ENCODE measurements at regions not wholly inside any gene's neighbourhood (a gene's known extent, or its start where the extent isn't known, plus 50 kb on each side); places are given as distances from the start of the nearest gene placed in this dataset.

DNA sequence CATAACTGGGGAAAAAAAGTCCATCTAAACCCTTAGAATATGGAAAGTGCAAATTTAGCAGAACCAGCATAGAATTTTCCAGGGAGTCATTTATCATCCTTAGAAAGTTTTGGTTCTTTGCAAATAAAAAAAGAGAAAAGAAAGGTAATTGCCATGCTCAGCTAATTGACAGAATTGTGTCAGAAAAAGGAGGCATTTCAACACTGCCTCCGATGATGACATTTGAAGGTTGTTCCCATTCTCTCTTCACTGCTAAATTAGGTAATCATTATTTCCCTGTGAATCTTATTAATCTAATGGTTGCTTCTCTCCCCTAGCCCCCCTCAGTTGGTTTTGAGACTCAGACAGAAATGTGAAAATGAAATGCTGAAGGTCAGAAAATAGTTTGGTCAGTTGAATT is 139.2 kb downstream of the PDCD6IP start:
- TF ChIP-seq POLR2AphosphoS5 (IDR thresholded peaks at IDR 0.05; ENCODE audit: low read depth, low read length) (no peak), TAF1 (IDR thresholded peaks at IDR 0.05; ENCODE audit: low read depth, low read length) (no peak), POLR2A (IDR thresholded peaks at IDR 0.05; ENCODE audit: low read depth, low read length) (no peak), PAX5 (IDR thresholded peaks at IDR 0.05; ENCODE audit: insufficient read depth, low read length, severe bottlenecking) (no peak), POU2F2 (IDR thresholded peaks at IDR 0.05; ENCODE audit: low read depth, low read length) (no peak)
